K562 (cell line): ENCODE measurements at regions not wholly inside any gene's neighbourhood (a gene's known extent, or its start where the extent isn't known, plus 50 kb on each side); places are given as distances from the start of the nearest gene placed in this dataset.
A peak's percentile ranks its signal among the peaks of the same experiment; 100 is the strongest.

Experiments used
- BRD9 ChIP-seq: fragments of 450-650 bp; IDR thresholded peaks from 2 replicates; pipeline ENCODE4 v1.6.1; 2018; ENCODE audit warnings: low read depth; ENCODE audit not compliant: partially characterized antibody
- CBX3 ChIP-seq, 2 experiments: IDR thresholded peaks; 1 replicate in 1 of 2; 2 replicates in 1 of 2; pipeline ENCODE4 v1.6.1; 2012; ENCODE audit warnings: inconsistent platforms in 2 of 2, low read length in 2 of 2, borderline replicate concordance in 1 of 2, control low read depth in 1 of 2
- CBX5 ChIP-seq: IDR thresholded peaks from 2 replicates; pipeline ENCODE4 v1.6.1; 2014; ENCODE audit warnings: low read depth, borderline replicate concordance
- CREB3 ChIP-seq: fragments of 450-650 bp; conservative IDR thresholded peaks from 2 replicates; pipeline ENCODE4 v1.6.1; 2016; ENCODE audit warnings: missing genetic modification characterization, low read depth, mild to moderate bottlenecking, missing compliant biosample characterization, moderate library complexity
- FOXK2 ChIP-seq, 2 experiments: fragments of 450-650 bp; IDR thresholded peaks in 1 of 2; conservative IDR thresholded peaks in 1 of 2; 2 replicates each; pipeline ENCODE4 v1.6.1; 2016; ENCODE audit warnings: low read depth in 2 of 2, mild to moderate bottlenecking in 1 of 2
- HDAC6 ChIP-seq: IDR thresholded peaks from 2 replicates; pipeline ENCODE4 v1.6.1; 2012; ENCODE audit warnings: low read depth, mild to moderate bottlenecking, control low read depth, inconsistent platforms, low read length, moderate library complexity
- HIVEP1 ChIP-seq: fragments of 250-450 bp; sonication (Bioruptor Pico); IDR thresholded peaks from 2 replicates; pipeline ENCODE4 v1.4.0; 2020; ENCODE audit warnings: mild to moderate bottlenecking
- HNRNPLL ChIP-seq: fragments of 200-400 bp; formaldehyde crosslinking; IDR thresholded peaks from 2 replicates; pipeline ENCODE4 v1.6.1; 2017; ENCODE audit warnings: low read length, low read depth, mild to moderate bottlenecking; ENCODE audit not compliant: poor library complexity, severe bottlenecking
- LCOR ChIP-seq: sonication (generic); formaldehyde crosslinking; IDR thresholded peaks from 2 replicates; pipeline ENCODE4 v1.8.0; 2022; ENCODE audit warnings: mild to moderate bottlenecking, missing genetic modification reagents
- MAFF ChIP-seq: IDR thresholded peaks from 2 replicates; pipeline ENCODE4 v1.6.1; 2012; ENCODE audit warnings: low read length, improper control_type of control experiment
- NFXL1 ChIP-seq: fragments of 450-650 bp; formaldehyde crosslinking; IDR thresholded peaks from 2 replicates; pipeline ENCODE4 v1.4.0; 2021; ENCODE audit warnings: mild to moderate bottlenecking
- OTX1 ChIP-seq: fragments of 450-650 bp; formaldehyde crosslinking; IDR thresholded peaks from 2 replicates; pipeline ENCODE4 v1.4.0; 2022; ENCODE audit warnings: mild to moderate bottlenecking
- PCBP2 ChIP-seq: fragments of 200-400 bp; formaldehyde crosslinking; IDR thresholded peaks from 2 replicates; pipeline ENCODE4 v1.6.1; 2018; ENCODE audit warnings: low read length, low read depth, mild to moderate bottlenecking, moderate library complexity; ENCODE audit not compliant: poor library complexity, severe bottlenecking
- POLR2B ChIP-seq: fragments of 450-650 bp; IDR thresholded peaks from 2 replicates; pipeline ENCODE4 v1.6.1; 2018; ENCODE audit warnings: low read depth; ENCODE audit not compliant: partially characterized antibody
- RAD21 ChIP-seq, 2 experiments: fragments of 250-450 bp in 1 of 2; fragments of 450-650 bp in 1 of 2; sonication (Bioruptor Pico) in 1 of 2; formaldehyde crosslinking in 1 of 2; IDR thresholded peaks in 1 of 2; conservative IDR thresholded peaks in 1 of 2; 2 replicates each; pipeline versions ENCODE4 v1.4.0 to v1.8.0; 2020 to 2022; ENCODE audit warnings: mild to moderate bottlenecking in 2 of 2, moderate library complexity in 1 of 2
- SPI1 ChIP-seq: IDR thresholded peaks from 2 replicates; pipeline ENCODE4 v1.6.1; 2011; ENCODE audit warnings: low read depth, low read length, control low read depth, borderline replicate concordance
- SRSF9 ChIP-seq: fragments of 200-400 bp; formaldehyde crosslinking; IDR thresholded peaks from 2 replicates; pipeline ENCODE4 v1.6.1; 2017; ENCODE audit warnings: low read depth, low read length, borderline replicate concordance
- ZBTB12 ChIP-seq: fragments of 250-450 bp; sonication (Bioruptor Pico); IDR thresholded peaks from 2 replicates; pipeline ENCODE4 v1.4.0; 2020
- ZFP1 ChIP-seq: fragments of 450-650 bp; formaldehyde crosslinking; IDR thresholded peaks from 2 replicates; pipeline ENCODE4 v1.4.0; 2020; ENCODE audit warnings: mild to moderate bottlenecking, mixed read lengths
- ZNF212 ChIP-seq: fragments of 450-650 bp; formaldehyde crosslinking; IDR thresholded peaks from 2 replicates; pipeline ENCODE4 v1.4.0; 2020; ENCODE audit warnings: mild to moderate bottlenecking
- ZNF717 ChIP-seq: fragments of 250-450 bp; sonication (Bioruptor Pico); IDR thresholded peaks from 2 replicates; pipeline ENCODE4 v1.5.0; 2021
- TF ChIP-seq, protein P1 (sequence below): fragments of 250-450 bp; sonication (Bioruptor Pico); IDR thresholded peaks from 2 replicates; pipeline ENCODE4 v1.4.0; 2020

DNA sequence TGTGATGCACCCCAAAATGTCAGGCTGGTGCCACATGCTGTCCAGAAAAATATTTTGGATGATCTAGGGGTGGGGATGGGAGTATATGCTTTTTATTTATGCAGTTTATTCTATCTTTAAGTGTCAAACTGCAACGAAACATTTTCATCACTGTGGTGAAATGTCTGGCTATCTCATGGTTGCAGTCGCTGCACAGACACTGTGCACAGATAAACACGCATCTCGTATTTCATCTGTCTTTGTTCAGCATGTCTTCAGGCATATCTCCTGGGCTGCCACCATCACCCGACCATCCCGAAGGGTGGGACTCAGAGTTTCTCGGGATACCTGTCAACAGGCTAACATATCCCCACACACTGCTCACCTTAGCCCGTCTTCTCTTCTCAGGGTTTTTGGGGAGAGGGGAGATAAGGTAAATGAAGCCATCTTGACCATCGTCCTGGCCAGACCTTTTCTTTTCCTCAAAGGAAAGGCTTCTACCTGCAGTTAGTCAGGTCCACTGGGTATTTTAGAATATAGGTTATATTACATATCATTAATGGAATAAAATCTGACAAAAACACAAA, 80.7 kb upstream of the NABP1 start (continued):
- TF ChIP-seq ZBTB12 (CRISPR knock-in tag) (no peak), SRSF9 (no peak), MAFF (no peak), CBX5 (no peak), NFXL1 (CRISPR knock-in tag) (no peak), PCBP2 (no peak), POLR2B (no peak), BRD9 (no peak), HIVEP1 (CRISPR knock-in tag) (no peak), ZNF717 (CRISPR knock-in tag) (no peak), ZFP1 (CRISPR knock-in tag) (no peak), CBX3 (IDR thresholded peaks at IDR 0.05; ENCODE audit: borderline replicate concordance in 1 of 2, low read length in 2 of 2) (peak in 1 of 2 experiments; percentile 73; a peak in 1 of 3 replicates), CREB3 (tag) (no peak), ZNF212 (no peak), HNRNPLL (no peak), SPI1 (no peak), RAD21 (CRISPR knock-in tag; conservative IDR thresholded peaks at IDR 0.05 in 1 of 2, IDR thresholded peaks at IDR 0.05 in 1 of 2) (no peak; a peak in 1 of 4 replicates), OTX1 (no peak), HDAC6 (no peak), FOXK2 (conservative IDR thresholded peaks at IDR 0.05 in 1 of 2, IDR thresholded peaks at IDR 0.05 in 1 of 2; ENCODE audit: low read depth in 2 of 2) (peak; percentile 71 to 75), LCOR (CRISPR knock-in tag) (no peak)
- TF ChIP-seq, protein P1, sequence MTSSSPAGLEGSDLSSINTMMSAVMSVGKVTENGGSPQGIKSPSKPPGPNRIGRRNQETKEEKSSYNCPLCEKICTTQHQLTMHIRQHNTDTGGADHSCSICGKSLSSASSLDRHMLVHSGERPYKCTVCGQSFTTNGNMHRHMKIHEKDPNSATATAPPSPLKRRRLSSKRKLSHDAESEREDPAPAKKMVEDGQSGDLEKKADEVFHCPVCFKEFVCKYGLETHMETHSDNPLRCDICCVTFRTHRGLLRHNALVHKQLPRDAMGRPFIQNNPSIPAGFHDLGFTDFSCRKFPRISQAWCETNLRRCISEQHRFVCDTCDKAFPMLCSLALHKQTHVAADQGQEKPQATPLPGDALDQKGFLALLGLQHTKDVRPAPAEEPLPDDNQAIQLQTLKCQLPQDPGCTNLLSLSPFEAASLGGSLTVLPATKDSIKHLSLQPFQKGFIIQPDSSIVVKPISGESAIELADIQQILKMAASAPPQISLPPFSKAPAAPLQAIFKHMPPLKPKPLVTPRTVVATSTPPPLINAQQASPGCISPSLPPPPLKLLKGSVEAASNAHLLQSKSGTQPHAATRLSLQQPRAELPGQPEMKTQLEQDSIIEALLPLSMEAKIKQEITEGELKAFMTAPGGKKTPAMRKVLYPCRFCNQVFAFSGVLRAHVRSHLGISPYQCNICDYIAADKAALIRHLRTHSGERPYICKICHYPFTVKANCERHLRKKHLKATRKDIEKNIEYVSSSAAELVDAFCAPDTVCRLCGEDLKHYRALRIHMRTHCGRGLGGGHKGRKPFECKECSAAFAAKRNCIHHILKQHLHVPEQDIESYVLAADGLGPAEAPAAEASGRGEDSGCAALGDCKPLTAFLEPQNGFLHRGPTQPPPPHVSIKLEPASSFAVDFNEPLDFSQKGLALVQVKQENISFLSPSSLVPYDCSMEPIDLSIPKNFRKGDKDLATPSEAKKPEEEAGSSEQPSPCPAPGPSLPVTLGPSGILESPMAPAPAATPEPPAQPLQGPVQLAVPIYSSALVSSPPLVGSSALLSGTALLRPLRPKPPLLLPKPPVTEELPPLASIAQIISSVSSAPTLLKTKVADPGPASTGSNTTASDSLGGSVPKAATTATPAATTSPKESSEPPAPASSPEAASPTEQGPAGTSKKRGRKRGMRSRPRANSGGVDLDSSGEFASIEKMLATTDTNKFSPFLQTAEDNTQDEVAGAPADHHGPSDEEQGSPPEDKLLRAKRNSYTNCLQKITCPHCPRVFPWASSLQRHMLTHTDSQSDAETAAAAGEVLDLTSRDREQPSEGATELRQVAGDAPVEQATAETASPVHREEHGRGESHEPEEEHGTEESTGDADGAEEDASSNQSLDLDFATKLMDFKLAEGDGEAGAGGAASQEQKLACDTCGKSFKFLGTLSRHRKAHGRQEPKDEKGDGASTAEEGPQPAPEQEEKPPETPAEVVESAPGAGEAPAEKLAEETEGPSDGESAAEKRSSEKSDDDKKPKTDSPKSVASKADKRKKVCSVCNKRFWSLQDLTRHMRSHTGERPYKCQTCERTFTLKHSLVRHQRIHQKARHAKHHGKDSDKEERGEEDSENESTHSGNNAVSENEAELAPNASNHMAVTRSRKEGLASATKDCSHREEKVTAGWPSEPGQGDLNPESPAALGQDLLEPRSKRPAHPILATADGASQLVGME (CRISPR knock-in tag) = no peak
